HepG2 (cell line): ENCODE measurements at regions not wholly inside any gene's neighbourhood (a gene's known extent, or its start where the extent isn't known, plus 50 kb on each side); places are given as distances from the start of the nearest gene placed in this dataset.

Experiments
- MAFF ChIP-seq: IDR thresholded peaks from 2 replicates; pipeline ENCODE4 v1.6.1; 2011; ENCODE audit warnings: low read depth, low read length, improper control_type of control experiment
- ZBTB7A ChIP-seq: sonication (generic); formaldehyde crosslinking; IDR thresholded peaks from 2 replicates; pipeline ENCODE4 v1.8.0; 2022; ENCODE audit warnings: mild to moderate bottlenecking, missing genetic modification reagents
- ZNF556 ChIP-seq: sonication (generic); formaldehyde crosslinking; IDR thresholded peaks from 2 replicates; pipeline ENCODE4 v1.4.0; 2020; ENCODE audit warnings: mild to moderate bottlenecking, missing genetic modification reagents, borderline replicate concordance
- ZNF891 ChIP-seq: sonication (generic); formaldehyde crosslinking; IDR thresholded peaks from 2 replicates; pipeline ENCODE4 v1.5.0; 2020; ENCODE audit warnings: mild to moderate bottlenecking, missing genetic modification reagents
- TF ChIP-seq, protein P1 (sequence below): sonication (generic); formaldehyde crosslinking; conservative IDR thresholded peaks from 2 replicates; pipeline ENCODE4 v1.8.1; 2023; ENCODE audit warnings: missing genetic modification reagents

GRCh38 chr20:39464238-39464637, 502.1 kb downstream of the DHX35 start:
- no peak for TF ChIP-seq ZNF891 (CRISPR knock-in tag)
- TF ChIP-seq, protein P1, sequence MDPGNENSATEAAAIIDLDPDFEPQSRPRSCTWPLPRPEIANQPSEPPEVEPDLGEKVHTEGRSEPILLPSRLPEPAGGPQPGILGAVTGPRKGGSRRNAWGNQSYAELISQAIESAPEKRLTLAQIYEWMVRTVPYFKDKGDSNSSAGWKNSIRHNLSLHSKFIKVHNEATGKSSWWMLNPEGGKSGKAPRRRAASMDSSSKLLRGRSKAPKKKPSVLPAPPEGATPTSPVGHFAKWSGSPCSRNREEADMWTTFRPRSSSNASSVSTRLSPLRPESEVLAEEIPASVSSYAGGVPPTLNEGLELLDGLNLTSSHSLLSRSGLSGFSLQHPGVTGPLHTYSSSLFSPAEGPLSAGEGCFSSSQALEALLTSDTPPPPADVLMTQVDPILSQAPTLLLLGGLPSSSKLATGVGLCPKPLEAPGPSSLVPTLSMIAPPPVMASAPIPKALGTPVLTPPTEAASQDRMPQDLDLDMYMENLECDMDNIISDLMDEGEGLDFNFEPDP (CRISPR knock-in tag) = no peak
- TF ChIP-seq MAFF = no peak
- TF ChIP-seq ZNF556 (CRISPR knock-in tag) = no peak
- TF ChIP-seq ZBTB7A = no peak
